ENCODE measurements at regions not wholly inside any gene's neighbourhood (a gene's known extent, or its start where the extent isn't known, plus 50 kb on each side); places are given as distances from the start of the nearest gene placed in this dataset.

- no peak overlapping the region for H3K4me3 ChIP-seq (ENCODE audit: low read length)
- TF ChIP-seq CTCF (conservative IDR thresholded peaks at IDR 0.05; ENCODE audit: low read length): no peak
- no peak for DNase-seq (ENCODE audit: low read depth)
These were observed 665.7 kb upstream of the MDGA2 start for GRCh38 chr14:48341069-48341468.

- TF ChIP-seq CTCF (conservative IDR thresholded peaks at IDR 0.05; ENCODE audit: low read length): no peak
- DNase-seq (ENCODE audit: low read depth): no peak
- no peak overlapping the region for H3K4me3 ChIP-seq (ENCODE audit: low read length)
These were observed 658.0 kb upstream of the MDGA2 start for GRCh38 chr14:48333221-48333920.

GRCh38 chr14:48331421-48331820 is 656.0 kb upstream of the MDGA2 start:
- no peak for TF ChIP-seq CTCF (conservative IDR thresholded peaks at IDR 0.05; ENCODE audit: low read length)
- H3K4me3 ChIP-seq (ENCODE audit: low read length): no peak overlapping the region
- DNase-seq (ENCODE audit: low read depth): no peak

- no peak for TF ChIP-seq CTCF (conservative IDR thresholded peaks at IDR 0.05; ENCODE audit: low read length)
- no peak for DNase-seq (ENCODE audit: low read depth)
- H3K4me3 ChIP-seq (ENCODE audit: low read length): no peak overlapping the region
These were observed 650.1 kb upstream of the MDGA2 start for GRCh38 chr14:48325486-48325885.

- no peak for DNase-seq (ENCODE audit: low read depth)
- no peak for TF ChIP-seq CTCF (conservative IDR thresholded peaks at IDR 0.05; ENCODE audit: low read length)
- no peak overlapping the region for H3K4me3 ChIP-seq (ENCODE audit: low read length)
These were observed 648.3 kb upstream of the MDGA2 start for GRCh38 chr14:48323665-48324064.

GRCh38 chr14:48319823-48320222 is 644.4 kb upstream of the MDGA2 start:
- DNase-seq (ENCODE audit: low read depth): no peak
- TF ChIP-seq CTCF (conservative IDR thresholded peaks at IDR 0.05; ENCODE audit: low read length): no peak
- no peak overlapping the region for H3K4me3 ChIP-seq (ENCODE audit: low read length)

GRCh38 chr14:48304729-48305128 is 629.3 kb upstream of the MDGA2 start:
- DNase-seq (ENCODE audit: low read depth): no peak
- no peak for TF ChIP-seq CTCF (conservative IDR thresholded peaks at IDR 0.05; ENCODE audit: low read length)
- H3K4me3 ChIP-seq (ENCODE audit: low read length): no peak overlapping the region

All from AG10803 (cell line).